ENCODE measurements at regions not wholly inside any gene's neighbourhood (a gene's known extent, or its start where the extent isn't known, plus 50 kb on each side); places are given as distances from the start of the nearest gene placed in this dataset.

DNA sequence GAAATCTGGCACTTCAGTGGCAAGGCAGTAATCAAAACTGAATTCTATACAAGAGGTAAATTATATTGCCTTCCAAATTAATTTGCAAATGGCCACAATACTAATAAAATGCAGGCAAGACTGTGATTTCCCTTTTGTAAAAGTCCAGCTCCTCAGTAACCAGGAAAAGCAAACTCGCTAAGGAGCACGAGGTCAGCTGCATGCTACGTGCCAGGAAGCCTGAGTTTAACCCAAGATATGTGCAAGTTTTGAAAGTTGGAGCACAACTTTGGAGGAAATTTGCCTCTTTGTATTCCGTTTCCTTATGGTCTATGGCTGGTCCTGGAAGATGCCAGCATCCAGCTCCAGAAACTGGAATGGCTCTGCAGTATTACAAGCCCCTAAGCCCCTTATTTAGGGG is 226.8 kb upstream of the DYNLRB2 start:
- Histone ChIP-seq H3K56ac (ENCODE audit: insufficient read length, low read depth, low read length) (no peak overlapping the region), H3K18ac (ENCODE audit: insufficient read length, low read depth, low read length) (no peak overlapping the region), H3K27me3 (ENCODE audit: insufficient read depth, low read length) (no peaks in the 10 kb centered on the region), H3K23ac (ENCODE audit: insufficient read length, low read depth, low read length) (no peak overlapping the region), H2BK15ac (ENCODE audit: low read depth, low read length) (no peak overlapping the region), H4K20me1 (ENCODE audit: control insufficient read depth, insufficient read depth, insufficient read length) (no peaks in the 10 kb centered on the region), H3K79me1 (ENCODE audit: insufficient read depth, low read depth, low read length, poor library complexity, severe bottlenecking) (no peaks in the 10 kb centered on the region), H2BK12ac (ENCODE audit: insufficient read length, low read depth, low read length) (no peak overlapping the region), H3K79me2 (ENCODE audit: insufficient read depth, low read length) (no peaks in the 10 kb centered on the region), H2BK120ac (ENCODE audit: low read depth, low read length, poor library complexity, severe bottlenecking) (no peak overlapping the region), H4K91ac (ENCODE audit: insufficient read length, low read depth, low read length) (no peak overlapping the region), H4K5ac (ENCODE audit: insufficient read length, low read depth, low read length) (no peak overlapping the region), H2BK5ac (ENCODE audit: insufficient read length, low read length) (no peak overlapping the region), H3K23me2 (ENCODE audit: insufficient read length, low read depth, low read length, poor library complexity, severe bottlenecking) (no peaks in the 10 kb centered on the region), H3K4ac (ENCODE audit: low read depth, low read length) (no peak overlapping the region), H2AFZ (ENCODE audit: low read length) (no peak overlapping the region), H3K27ac (ENCODE audit: insufficient read length, low read depth, low read length) (no peak overlapping the region), H3T11ph (ENCODE audit: low read length) (no peak overlapping the region), H4K8ac (replicated peaks; ENCODE audit: insufficient read length, low read depth, low read length) (no peak overlapping the region), H2AK5ac (ENCODE audit: insufficient read length, low read length) (no peak overlapping the region), H3K9me3 (ENCODE audit: control insufficient read depth, low read depth, low read length) (no peaks in the 10 kb centered on the region), H3K4me1 (ENCODE audit: insufficient read depth, low read length) (no peaks in the 10 kb centered on the region), H3K4me2 (ENCODE audit: insufficient read depth, insufficient read length, low read length) (no peak overlapping the region), H3K9ac (ENCODE audit: extremely low read depth, insufficient read length, low read length) (no peak overlapping the region), H2BK20ac (ENCODE audit: low read depth, low read length, poor library complexity, severe bottlenecking) (no peak overlapping the region), H3K14ac (ENCODE audit: insufficient read depth, low read length) (no peak overlapping the region)
- H3K4me1 Mint-ChIP-seq: no peaks in the 10 kb centered on the region
- WGBS (ENCODE audit: extremely low coverage, insufficient read length, low lambda C conversion rate): no CpG with 5 or more reads among the region's 4 CpGs
- H3K27ac Mint-ChIP-seq: no peak overlapping the region
- H3K27me3 Mint-ChIP-seq (ENCODE audit: low read depth): peaks cover 4% of the 10 kb centered on the region; the same call in 1 of the 2 replicates
- H3K4me3 Mint-ChIP-seq: no peak overlapping the region
- no peaks in the 10 kb centered on the region; a peak in 1 of 5 replicates for H3K9me3 Mint-ChIP-seq
- DNase-seq: no peak
- no peaks in the 10 kb centered on the region for H3K36me3 Mint-ChIP-seq (ENCODE audit: insufficient read depth in 1 of 3, low read depth in 3 of 3)
- no peak for TF ChIP-seq CTCF (conservative IDR thresholded peaks at IDR 0.05)

All from H9 (cell line).